Peyer's patch (tissue), 4 donors: ENCODE measurements at regions not wholly inside any gene's neighbourhood (a gene's known extent, or its start where the extent isn't known, plus 50 kb on each side); places are given as distances from the start of the nearest gene placed in this dataset.

Experiments
- DNase-seq, 3 donors: peaks; one replicate each; pipeline ENCODE4 v3.0.0-alpha.2; 2017 to 2019
- H3K27ac ChIP-seq, 4 donors: fragments of 200-600 bp; sonication (generic); one replicate each; pipeline ENCODE4 v1.5.1; 2016 to 2019
- H3K27me3 ChIP-seq, 2 donors: fragments of 200-600 bp; sonication (generic); one replicate each; pipeline ENCODE4 v1.5.1; 2019
- H3K36me3 ChIP-seq, 3 donors: fragments of 200-600 bp; sonication (generic); one replicate each; pipeline ENCODE4 v1.5.1; 2016 to 2019
- H3K4me1 ChIP-seq, 4 donors: fragments of 200-600 bp; sonication (generic); one replicate each; pipeline ENCODE4 v1.5.1; 2016 to 2019
- H3K4me3 ChIP-seq, 4 donors: fragments of 200-600 bp; sonication (generic); 1 replicate in 3 of 4; 2 replicates in 1 of 4; pipeline ENCODE4 v1.5.1; 2016 to 2019; ENCODE audit warnings: mild to moderate bottlenecking in 1 of 4
- H3K9me3 ChIP-seq, 4 donors: fragments of 200-600 bp; sonication (generic); one replicate each; pipeline ENCODE4 v1.5.1; 2016 to 2019; ENCODE audit warnings: mild to moderate bottlenecking in 1 of 4
- POLR2A ChIP-seq, 2 donors: fragments of 450-650 bp; IDR thresholded peaks; one replicate each; pipeline ENCODE4 v1.5.1; 2017; ENCODE audit warnings: antibody characterized with exemption in 2 of 2, mild to moderate bottlenecking in 2 of 2, moderate library complexity in 2 of 2
- TF ChIP-seq, protein P1 (sequence below), 6 experiments: fragments of 450-650 bp in 4 of 6; fragments of 200-600 bp in 2 of 6; sonication (generic) in 1 of 6; IDR thresholded peaks; one replicate each; pipeline ENCODE4 v1.5.1; 2017 to 2019; ENCODE audit warnings: antibody characterized with exemption in 6 of 6, mild to moderate bottlenecking in 3 of 6, moderate library complexity in 1 of 6

DNA sequence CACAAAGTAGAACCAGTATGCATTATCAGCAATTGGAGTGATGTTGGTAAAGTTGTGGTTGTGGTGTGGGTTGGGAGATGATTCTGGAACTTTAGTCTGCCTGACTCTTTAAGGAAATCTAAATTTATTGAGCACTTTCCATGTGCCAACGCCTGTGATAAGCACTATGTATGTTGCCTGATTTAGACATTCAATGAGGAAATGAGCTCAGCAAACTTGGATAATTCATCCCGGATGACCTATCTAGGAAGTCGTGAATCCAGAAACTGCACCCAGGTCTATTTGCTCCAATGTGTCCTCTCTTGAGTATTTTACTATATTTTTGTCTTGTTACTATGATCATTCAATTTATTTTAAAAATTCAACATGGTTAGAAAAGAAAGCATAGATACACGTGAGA, 400.8 kb upstream of the MMADHC start:
- Histone ChIP-seq H3K9me3 (no peaks in the 10 kb centered on the region), H3K27ac (no peak overlapping the region), H3K27me3 (no peaks in the 10 kb centered on the region), H3K4me1 (no peaks in the 10 kb centered on the region), H3K36me3 (no peaks in the 10 kb centered on the region), H3K4me3 (no peak overlapping the region)
- TF ChIP-seq POLR2A (IDR thresholded peaks at IDR 0.05), result no peak
- TF ChIP-seq, protein P1, sequence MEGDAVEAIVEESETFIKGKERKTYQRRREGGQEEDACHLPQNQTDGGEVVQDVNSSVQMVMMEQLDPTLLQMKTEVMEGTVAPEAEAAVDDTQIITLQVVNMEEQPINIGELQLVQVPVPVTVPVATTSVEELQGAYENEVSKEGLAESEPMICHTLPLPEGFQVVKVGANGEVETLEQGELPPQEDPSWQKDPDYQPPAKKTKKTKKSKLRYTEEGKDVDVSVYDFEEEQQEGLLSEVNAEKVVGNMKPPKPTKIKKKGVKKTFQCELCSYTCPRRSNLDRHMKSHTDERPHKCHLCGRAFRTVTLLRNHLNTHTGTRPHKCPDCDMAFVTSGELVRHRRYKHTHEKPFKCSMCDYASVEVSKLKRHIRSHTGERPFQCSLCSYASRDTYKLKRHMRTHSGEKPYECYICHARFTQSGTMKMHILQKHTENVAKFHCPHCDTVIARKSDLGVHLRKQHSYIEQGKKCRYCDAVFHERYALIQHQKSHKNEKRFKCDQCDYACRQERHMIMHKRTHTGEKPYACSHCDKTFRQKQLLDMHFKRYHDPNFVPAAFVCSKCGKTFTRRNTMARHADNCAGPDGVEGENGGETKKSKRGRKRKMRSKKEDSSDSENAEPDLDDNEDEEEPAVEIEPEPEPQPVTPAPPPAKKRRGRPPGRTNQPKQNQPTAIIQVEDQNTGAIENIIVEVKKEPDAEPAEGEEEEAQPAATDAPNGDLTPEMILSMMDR (IDR thresholded peaks at IDR 0.05), result no peak
- DNase-seq, result no peak

DNA sequence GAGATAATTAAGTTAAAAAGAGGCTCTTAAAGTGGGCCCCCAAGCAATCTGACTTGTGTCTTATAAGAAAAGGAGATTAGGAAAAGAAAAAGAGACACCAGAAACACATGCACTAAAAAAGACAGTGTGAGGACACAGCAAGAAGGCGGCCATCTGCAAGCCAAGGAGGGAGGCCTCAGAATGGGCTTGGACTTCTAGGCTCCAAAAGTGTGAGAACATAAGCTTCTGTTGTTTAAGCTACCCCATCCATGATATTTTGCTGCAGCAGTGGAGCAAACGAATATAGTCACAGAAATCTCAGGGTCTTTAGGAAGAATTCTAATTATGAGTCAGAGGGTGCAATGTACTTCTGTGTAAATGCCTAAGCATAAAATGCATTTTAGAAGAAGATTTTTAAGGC, 399.3 kb upstream of the MMADHC start:
- no peak overlapping the region for H3K4me3 ChIP-seq

DNA sequence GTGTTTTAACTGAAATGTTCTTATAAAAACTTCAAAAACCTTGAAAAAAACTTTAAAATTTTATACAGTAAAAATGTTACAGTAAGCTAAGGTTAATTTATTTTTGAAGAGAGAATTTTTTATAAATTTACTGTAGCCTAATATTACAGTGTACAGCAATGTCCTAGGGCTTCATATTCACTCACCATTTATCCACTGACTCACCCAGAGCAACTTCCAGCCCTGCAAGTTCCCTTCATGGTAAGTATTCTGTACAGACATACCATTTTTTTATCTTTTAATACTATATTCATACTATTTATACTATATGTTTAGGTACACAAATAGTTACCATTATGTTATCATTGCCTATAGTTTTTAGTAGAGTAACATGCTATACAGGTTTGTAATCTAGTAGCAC, 396.7 kb upstream of the MMADHC start:
- no peaks in the 10 kb centered on the region for H3K4me1 ChIP-seq
- DNase-seq, result no peak
- H3K36me3 ChIP-seq, result no peaks in the 10 kb centered on the region
- no peaks in the 10 kb centered on the region for H3K27me3 ChIP-seq
- no peak overlapping the region for H3K4me3 ChIP-seq
- H3K9me3 ChIP-seq, result no peaks in the 10 kb centered on the region
- TF ChIP-seq POLR2A (IDR thresholded peaks at IDR 0.05), result no peak
- TF ChIP-seq, protein P1 (IDR thresholded peaks at IDR 0.05), result no peak
- H3K27ac ChIP-seq, result no peak overlapping the region

More for the DNA sequence above, 399.3 kb upstream of the MMADHC start:
- TF ChIP-seq, protein P1 (IDR thresholded peaks at IDR 0.05), result no peak
- no peak for TF ChIP-seq POLR2A (IDR thresholded peaks at IDR 0.05)
- Histone ChIP-seq H3K27me3 (no peaks in the 10 kb centered on the region), H3K4me1 (no peaks in the 10 kb centered on the region), H3K27ac (no peak overlapping the region), H3K9me3 (no peaks in the 10 kb centered on the region), H3K36me3 (no peaks in the 10 kb centered on the region)
- DNase-seq, result no peak

DNA sequence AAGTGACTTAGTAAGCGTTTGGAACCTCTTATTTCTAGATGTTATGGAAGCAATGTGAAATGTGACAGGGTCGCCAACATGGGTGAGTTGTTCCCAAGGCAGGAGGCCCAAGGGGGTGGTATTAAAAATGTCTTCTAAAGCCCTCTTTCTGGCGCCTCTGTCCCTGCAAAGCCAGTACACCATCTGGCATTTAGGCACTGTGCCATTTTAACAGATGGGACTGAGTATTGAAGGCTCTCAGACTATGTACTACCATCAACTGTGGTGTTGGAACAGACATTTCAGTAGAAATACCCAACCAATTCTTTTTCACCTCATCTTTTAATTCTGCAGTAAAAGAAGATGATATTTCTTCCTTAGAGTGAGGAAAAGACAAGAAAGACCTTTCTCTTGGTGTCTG, 384.5 kb upstream of the MMADHC start:
- TF ChIP-seq POLR2A (IDR thresholded peaks at IDR 0.05), result no peak
- TF ChIP-seq, protein P1 (IDR thresholded peaks at IDR 0.05), result no peak
- Histone ChIP-seq H3K4me1 (no peaks in the 10 kb centered on the region), H3K9me3 (no peaks in the 10 kb centered on the region), H3K27me3 (no peaks in the 10 kb centered on the region), H3K36me3 (no peaks in the 10 kb centered on the region), H3K27ac (no peak overlapping the region), H3K4me3 (no peak overlapping the region)
- no peak for DNase-seq

DNA sequence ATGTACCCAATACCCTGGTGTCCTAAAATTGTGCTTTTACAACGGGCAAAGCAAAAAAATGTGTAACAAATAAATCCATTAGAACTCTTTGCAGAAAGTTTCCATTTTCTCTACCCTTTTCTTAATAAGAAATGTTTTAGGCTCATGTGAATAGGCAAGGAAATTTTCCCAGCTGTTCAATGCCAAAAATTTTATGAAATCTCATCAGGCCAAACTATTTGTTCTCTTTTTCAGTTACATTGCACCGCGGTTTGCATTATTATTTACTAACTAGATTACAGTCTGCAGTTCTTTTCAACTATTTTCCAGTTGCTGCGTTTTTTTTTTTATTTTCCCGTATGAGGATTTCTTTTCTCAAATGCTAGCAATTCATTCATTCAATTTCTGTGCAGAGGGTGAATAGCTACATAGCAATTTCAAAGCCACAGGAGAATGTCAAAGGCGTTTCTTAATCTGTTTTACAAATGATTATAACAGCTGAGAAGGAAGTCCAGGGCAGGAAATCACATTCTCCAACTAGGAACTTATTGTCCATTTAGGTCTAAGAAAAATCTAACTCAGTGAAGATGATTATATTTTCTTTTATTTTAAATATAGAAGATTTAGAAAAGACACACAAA, 367.5 kb upstream of the MMADHC start:
- no peaks in the 10 kb centered on the region for H3K27me3 ChIP-seq
- TF ChIP-seq, protein P1 (IDR thresholded peaks at IDR 0.05), result no peak
- no peak for TF ChIP-seq POLR2A (IDR thresholded peaks at IDR 0.05)
- no peaks in the 10 kb centered on the region for H3K4me1 ChIP-seq
- no peak overlapping the region for H3K4me3 ChIP-seq
- no peak for DNase-seq
- H3K27ac ChIP-seq, result no peak overlapping the region
- no peaks in the 10 kb centered on the region for H3K36me3 ChIP-seq
- no peaks in the 10 kb centered on the region for H3K9me3 ChIP-seq

DNA sequence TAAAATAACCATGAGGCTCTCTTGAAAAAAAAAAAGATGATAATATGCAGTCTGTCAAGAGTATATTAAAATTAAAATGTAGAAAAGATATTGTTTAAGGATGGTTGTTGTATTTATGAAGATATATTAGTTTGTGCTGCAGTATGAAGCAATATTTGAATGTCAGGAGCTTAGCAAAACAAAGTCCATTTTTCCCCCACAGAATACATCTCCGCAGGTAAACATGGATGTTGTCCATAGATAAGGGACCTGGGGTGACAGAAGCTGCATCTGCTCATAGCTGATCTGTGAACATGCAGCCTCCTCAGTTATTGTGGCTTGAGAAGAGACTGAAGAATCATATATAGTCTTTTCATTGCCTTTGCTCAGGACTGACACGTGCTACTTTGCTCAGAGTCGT, 366.1 kb upstream of the MMADHC start:
- Histone ChIP-seq H3K36me3 (no peaks in the 10 kb centered on the region), H3K27me3 (no peaks in the 10 kb centered on the region), H3K9me3 (no peaks in the 10 kb centered on the region), H3K4me1 (no peaks in the 10 kb centered on the region), H3K4me3 (no peak overlapping the region), H3K27ac (no peak overlapping the region)
- DNase-seq, result no peak
- TF ChIP-seq POLR2A (IDR thresholded peaks at IDR 0.05), result no peak
- TF ChIP-seq, protein P1 (IDR thresholded peaks at IDR 0.05), result no peak
